ENCODE measurements at regions not wholly inside any gene's neighbourhood (a gene's known extent, or its start where the extent isn't known, plus 50 kb on each side); places are given as distances from the start of the nearest gene placed in this dataset.
"Not testable (repeated sequence)": the region's sequence is repeated elsewhere in the genome, so short reads cannot be mapped to it uniquely, and the experiment has no call there.

DNA sequence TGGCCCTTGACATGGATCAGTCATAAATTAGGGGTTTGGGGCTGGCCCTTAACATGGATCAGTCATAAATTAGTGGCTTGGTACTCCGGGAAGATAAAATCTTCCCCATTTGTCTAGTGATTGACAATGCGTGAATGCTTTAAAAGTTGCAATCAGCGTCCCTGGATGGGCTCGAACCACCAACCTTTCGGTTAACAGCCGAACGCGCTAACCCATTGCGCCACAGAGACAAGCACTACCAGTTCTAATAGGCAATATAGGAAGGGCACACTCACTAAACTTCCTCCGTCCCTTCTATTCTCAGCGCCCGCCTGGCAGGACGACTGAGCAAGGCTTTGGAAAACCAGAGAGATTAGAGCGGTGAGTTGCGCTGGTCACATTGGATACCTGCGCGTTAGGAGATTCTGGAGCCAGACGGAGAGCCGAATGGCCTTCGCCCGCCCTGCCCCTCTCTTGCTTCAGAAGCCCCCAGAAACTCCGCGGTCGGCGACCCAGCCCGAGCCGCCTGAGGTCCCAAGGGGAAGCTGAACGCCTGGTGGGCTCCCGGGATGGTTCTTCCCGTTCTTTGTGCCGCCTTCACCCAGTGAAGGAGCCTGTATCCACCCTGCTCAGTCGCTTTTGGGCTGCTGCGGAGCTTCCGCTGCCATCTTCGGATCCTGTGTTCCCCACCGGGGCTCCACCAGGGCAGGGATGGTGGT lies 235.9 kb downstream of the FAM72C start:
- H3F3A ChIP-seq (ENCODE audit: low read depth): no peaks in the 10 kb centered on the region
- H3K27me3 ChIP-seq (ENCODE audit: insufficient read depth, low read length, poor library complexity, severe bottlenecking): no peaks in the 10 kb centered on the region
- H3K36me3 ChIP-seq (ENCODE audit: insufficient read depth, low read length): no peaks in the 10 kb centered on the region
- no peak overlapping the region for H3K4me2 ChIP-seq (ENCODE audit: low read depth, low read length, poor library complexity, severe bottlenecking)
- no peak overlapping the region for H3K9ac ChIP-seq (ENCODE audit: low read depth, low read length, poor library complexity, severe bottlenecking)
- TF ChIP-seq EZH2phosphoT487 (IDR thresholded peaks at IDR 0.05; ENCODE audit: borderline replicate concordance): no peak
- TF ChIP-seq, protein P1, sequence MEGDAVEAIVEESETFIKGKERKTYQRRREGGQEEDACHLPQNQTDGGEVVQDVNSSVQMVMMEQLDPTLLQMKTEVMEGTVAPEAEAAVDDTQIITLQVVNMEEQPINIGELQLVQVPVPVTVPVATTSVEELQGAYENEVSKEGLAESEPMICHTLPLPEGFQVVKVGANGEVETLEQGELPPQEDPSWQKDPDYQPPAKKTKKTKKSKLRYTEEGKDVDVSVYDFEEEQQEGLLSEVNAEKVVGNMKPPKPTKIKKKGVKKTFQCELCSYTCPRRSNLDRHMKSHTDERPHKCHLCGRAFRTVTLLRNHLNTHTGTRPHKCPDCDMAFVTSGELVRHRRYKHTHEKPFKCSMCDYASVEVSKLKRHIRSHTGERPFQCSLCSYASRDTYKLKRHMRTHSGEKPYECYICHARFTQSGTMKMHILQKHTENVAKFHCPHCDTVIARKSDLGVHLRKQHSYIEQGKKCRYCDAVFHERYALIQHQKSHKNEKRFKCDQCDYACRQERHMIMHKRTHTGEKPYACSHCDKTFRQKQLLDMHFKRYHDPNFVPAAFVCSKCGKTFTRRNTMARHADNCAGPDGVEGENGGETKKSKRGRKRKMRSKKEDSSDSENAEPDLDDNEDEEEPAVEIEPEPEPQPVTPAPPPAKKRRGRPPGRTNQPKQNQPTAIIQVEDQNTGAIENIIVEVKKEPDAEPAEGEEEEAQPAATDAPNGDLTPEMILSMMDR (conservative IDR thresholded peaks at IDR 0.05; ENCODE audit: low read length): no peak
- no peaks in the 10 kb centered on the region for H4K20me1 ChIP-seq (ENCODE audit: insufficient read depth, low read length, poor library complexity, severe bottlenecking)
- no peak overlapping the region for H2AFZ ChIP-seq (ENCODE audit: low read length)
- H3K4me3 ChIP-seq (ENCODE audit: low read length, poor library complexity, severe bottlenecking): no peak overlapping the region
- no peaks in the 10 kb centered on the region for H3K79me2 ChIP-seq (ENCODE audit: insufficient read depth, low read length)
- no peaks in the 10 kb centered on the region for H3K4me1 ChIP-seq (ENCODE audit: insufficient read depth, low read length, poor library complexity, severe bottlenecking)
- no peaks in the 10 kb centered on the region for H3K9me3 ChIP-seq (ENCODE audit: insufficient read depth, low read depth, low read length)
- H3K9me2 ChIP-seq (replicated peaks; ENCODE audit: low read depth, low read length): no peaks in the 10 kb centered on the region

DNA sequence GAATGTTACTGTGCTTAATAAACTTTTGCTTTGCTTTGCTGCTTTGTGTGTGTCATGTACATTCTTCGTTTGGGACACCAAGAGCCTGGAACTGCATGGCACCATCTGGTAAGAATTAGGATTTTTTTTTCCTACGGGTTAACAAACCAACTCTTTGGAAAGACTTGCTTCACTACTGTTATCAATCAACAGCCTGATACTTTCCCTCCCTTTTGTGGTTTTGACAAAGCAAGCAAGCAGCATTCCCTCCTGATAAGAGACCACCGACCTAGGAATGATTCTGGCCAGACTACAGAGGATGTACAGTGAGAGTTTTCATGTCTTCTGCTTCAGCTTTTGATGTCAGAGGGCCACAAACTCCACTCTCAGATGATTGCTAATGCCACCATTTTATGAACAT lies 237.5 kb downstream of the FAM72C start:
- H3K9me2 ChIP-seq (replicated peaks; ENCODE audit: low read depth, low read length): not testable (repeated sequence)

DNA sequence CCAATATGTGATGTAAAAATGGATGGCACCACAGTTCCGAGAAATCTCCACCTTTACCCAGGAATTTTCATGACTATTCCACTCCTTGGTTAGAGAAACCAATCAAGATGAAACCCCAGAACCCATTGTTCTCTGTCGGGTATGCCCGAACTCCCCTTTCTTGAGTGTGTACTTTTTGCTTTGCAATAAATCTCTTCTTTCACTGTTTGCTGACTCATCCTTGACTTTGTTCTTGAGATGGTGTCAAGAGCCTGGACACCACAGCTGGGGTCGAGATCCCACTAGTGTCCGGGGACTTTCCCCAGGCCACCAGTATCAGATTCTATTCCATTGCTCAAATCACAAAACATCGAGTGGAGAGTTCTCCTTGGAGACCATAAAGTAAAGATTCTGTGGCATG lies 240.9 kb downstream of the FAM72C start:
- not testable (repeated sequence) for H3K4me1 ChIP-seq (ENCODE audit: insufficient read depth, low read length, poor library complexity, severe bottlenecking); H3K27me3 ChIP-seq (ENCODE audit: insufficient read depth, low read length, poor library complexity, severe bottlenecking); H3K4me2 ChIP-seq (ENCODE audit: low read depth, low read length, poor library complexity, severe bottlenecking); H3F3A ChIP-seq (ENCODE audit: low read depth); H3K9me3 ChIP-seq (ENCODE audit: insufficient read depth, low read depth, low read length); H2AFZ ChIP-seq (ENCODE audit: low read length); H3K4me3 ChIP-seq (ENCODE audit: low read length, poor library complexity, severe bottlenecking); H3K9ac ChIP-seq (ENCODE audit: low read depth, low read length, poor library complexity, severe bottlenecking); H3K9me2 ChIP-seq (replicated peaks; ENCODE audit: low read depth, low read length); H4K20me1 ChIP-seq (ENCODE audit: insufficient read depth, low read length, poor library complexity, severe bottlenecking); H3K36me3 ChIP-seq (ENCODE audit: insufficient read depth, low read length); H3K79me2 ChIP-seq (ENCODE audit: insufficient read depth, low read length)

More for the DNA sequence above, 237.5 kb downstream of the FAM72C start:
- not testable (repeated sequence) for H4K20me1 ChIP-seq (ENCODE audit: insufficient read depth, low read length, poor library complexity, severe bottlenecking); H3K4me3 ChIP-seq (ENCODE audit: low read length, poor library complexity, severe bottlenecking); H2AFZ ChIP-seq (ENCODE audit: low read length); H3F3A ChIP-seq (ENCODE audit: low read depth); H3K4me2 ChIP-seq (ENCODE audit: low read depth, low read length, poor library complexity, severe bottlenecking); H3K36me3 ChIP-seq (ENCODE audit: insufficient read depth, low read length); H3K9me3 ChIP-seq (ENCODE audit: insufficient read depth, low read depth, low read length); H3K27me3 ChIP-seq (ENCODE audit: insufficient read depth, low read length, poor library complexity, severe bottlenecking); H3K79me2 ChIP-seq (ENCODE audit: insufficient read depth, low read length); H3K4me1 ChIP-seq (ENCODE audit: insufficient read depth, low read length, poor library complexity, severe bottlenecking); H3K9ac ChIP-seq (ENCODE audit: low read depth, low read length, poor library complexity, severe bottlenecking)

DNA sequence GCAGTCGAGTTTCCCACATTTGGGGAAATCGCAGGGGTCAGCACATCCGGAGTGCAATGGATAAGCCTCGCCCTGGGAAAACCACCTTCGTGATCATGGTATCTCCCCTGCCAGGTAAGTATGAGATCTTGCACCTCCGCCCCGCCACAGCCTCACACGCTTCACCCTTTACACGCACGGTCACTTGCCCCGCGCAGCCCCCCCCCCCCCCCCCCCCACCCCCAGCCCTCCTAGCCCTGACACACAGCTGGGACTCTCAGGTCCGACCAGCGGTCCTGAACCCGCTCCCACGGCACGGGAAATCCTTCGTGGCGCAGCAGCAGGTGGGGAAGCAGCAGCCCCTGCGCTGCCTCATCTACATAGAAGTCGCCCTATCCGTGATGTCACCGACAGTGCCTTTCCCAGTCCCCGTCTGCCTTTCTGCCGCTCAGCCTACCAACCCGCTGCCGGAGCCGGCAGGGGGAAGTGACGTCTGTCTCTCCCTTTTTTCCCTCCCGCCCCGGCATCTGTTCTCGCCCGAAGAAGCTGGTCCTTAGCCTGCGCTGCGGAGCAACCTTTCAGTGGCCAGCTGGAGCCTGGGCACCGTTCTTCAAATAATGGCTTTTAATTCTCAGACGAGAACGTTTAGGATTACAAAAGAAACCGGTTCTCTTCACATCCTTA lies 242.2 kb downstream of the FAM72C start:
- H2AFZ ChIP-seq (ENCODE audit: low read length); H3K9ac ChIP-seq (ENCODE audit: low read depth, low read length, poor library complexity, severe bottlenecking); H4K20me1 ChIP-seq (ENCODE audit: insufficient read depth, low read length, poor library complexity, severe bottlenecking); H3K36me3 ChIP-seq (ENCODE audit: insufficient read depth, low read length); H3K27me3 ChIP-seq (ENCODE audit: insufficient read depth, low read length, poor library complexity, severe bottlenecking); H3K4me2 ChIP-seq (ENCODE audit: low read depth, low read length, poor library complexity, severe bottlenecking); H3K79me2 ChIP-seq (ENCODE audit: insufficient read depth, low read length); H3K4me1 ChIP-seq (ENCODE audit: insufficient read depth, low read length, poor library complexity, severe bottlenecking); H3K4me3 ChIP-seq (ENCODE audit: low read length, poor library complexity, severe bottlenecking); H3K9me3 ChIP-seq (ENCODE audit: insufficient read depth, low read depth, low read length); H3K9me2 ChIP-seq (replicated peaks; ENCODE audit: low read depth, low read length); H3F3A ChIP-seq (ENCODE audit: low read depth): not testable (repeated sequence)

DNA sequence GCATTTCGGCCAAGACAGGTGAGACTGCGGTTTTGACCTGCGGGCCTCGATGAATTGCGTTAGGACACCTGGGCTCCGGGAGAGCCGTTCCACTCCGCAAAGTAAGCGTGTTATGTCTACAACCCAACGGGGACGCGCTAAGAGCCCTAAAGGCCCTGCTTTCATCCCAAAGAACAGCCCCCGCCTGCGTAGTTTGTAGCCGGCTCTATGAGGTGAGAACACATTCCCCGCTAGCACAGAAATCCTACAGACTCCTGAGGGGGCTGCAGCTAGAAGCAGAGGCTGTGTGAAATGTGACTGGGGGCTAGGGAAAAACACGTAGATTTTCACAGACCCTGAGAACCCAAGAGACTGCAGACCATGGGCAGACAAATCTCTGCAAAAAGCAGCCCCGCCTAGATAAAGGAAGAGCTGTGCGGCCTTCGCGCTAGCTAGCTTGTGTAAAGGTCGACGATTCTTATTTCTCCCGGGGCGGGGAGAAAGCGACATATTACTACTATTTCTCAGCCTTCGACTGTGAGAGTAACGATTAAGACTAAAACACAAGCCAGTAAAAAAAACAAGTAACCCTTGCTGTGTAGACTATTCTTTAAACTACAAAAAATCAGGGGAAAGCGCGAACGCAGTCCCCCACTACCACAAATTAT lies 242.9 kb downstream of the FAM72C start:
- H3K36me3 ChIP-seq (ENCODE audit: insufficient read depth, low read length); H3K9me3 ChIP-seq (ENCODE audit: insufficient read depth, low read depth, low read length); H2AFZ ChIP-seq (ENCODE audit: low read length); H3K4me3 ChIP-seq (ENCODE audit: low read length, poor library complexity, severe bottlenecking); H3K79me2 ChIP-seq (ENCODE audit: insufficient read depth, low read length); H3K4me1 ChIP-seq (ENCODE audit: insufficient read depth, low read length, poor library complexity, severe bottlenecking); H3K27me3 ChIP-seq (ENCODE audit: insufficient read depth, low read length, poor library complexity, severe bottlenecking); H4K20me1 ChIP-seq (ENCODE audit: insufficient read depth, low read length, poor library complexity, severe bottlenecking); H3K9ac ChIP-seq (ENCODE audit: low read depth, low read length, poor library complexity, severe bottlenecking); H3K4me2 ChIP-seq (ENCODE audit: low read depth, low read length, poor library complexity, severe bottlenecking); H3F3A ChIP-seq (ENCODE audit: low read depth); H3K9me2 ChIP-seq (replicated peaks; ENCODE audit: low read depth, low read length): not testable (repeated sequence)

All from Loucy (cell line).